Stimulated activated CD4-positive, alpha-beta T cell treated with anti-CD3 and anti-CD28 coated beads, Interleukin-1b, Interleukin-23, amount 100 ng/mL, for 1 hour (primary cell): ENCODE measurements at regions not wholly inside any gene's neighbourhood (a gene's known extent, or its start where the extent isn't known, plus 50 kb on each side); places are given as distances from the start of the nearest gene placed in this dataset.

Experiments used
- DNase-seq, 2 donors: peaks; one replicate each; pipeline ENCODE4 v3.0.0-alpha.2; 2020; ENCODE audit warnings: low read depth in 2 of 2

- no peak for DNase-seq
These were observed 103.3 kb upstream of the ZNF507 start for GRCh38 chr19:32241932-32242710.

GRCh38 chr19:32246006-32246405 lies 99.4 kb upstream of the ZNF507 start:
- DNase-seq, result no peak

DNA sequence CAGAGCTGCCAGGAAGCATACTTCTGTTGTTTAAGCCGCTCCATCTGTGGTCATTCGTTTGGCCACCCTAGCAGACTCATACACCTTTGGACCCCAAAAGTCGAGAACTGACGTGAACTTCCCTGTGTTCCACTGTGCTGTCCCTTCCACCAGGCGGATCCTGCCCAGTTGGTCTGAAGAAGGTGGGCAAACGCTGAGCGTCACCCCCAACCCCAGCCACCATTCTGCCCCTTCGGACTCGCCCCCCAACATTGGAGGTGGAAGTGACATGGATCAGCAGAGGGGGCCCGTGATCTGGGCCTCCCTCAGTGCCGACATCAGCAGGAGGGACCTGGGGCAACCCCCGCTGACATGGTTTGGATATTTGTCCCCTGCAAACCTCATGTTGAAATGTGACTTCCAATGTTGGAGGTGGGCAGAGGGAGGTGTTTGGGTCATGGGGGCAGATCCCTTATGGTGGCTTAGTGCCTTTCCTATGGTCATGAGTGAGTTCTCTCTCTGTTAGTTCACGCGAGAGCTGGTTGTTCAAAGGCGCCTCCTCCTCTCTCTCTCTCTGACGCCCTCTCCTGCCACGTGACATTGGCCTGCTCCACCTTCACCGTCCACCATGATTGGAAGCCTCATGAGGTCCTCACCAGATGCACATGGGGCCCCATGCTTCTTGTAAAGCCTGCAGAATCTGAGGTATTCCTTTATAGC lies 93.6 kb upstream of the ZNF507 start:
- no peak for DNase-seq

- no peak for DNase-seq
These were observed 93.1 kb upstream of the ZNF507 start for GRCh38 chr19:32252333-32252669.

DNA sequence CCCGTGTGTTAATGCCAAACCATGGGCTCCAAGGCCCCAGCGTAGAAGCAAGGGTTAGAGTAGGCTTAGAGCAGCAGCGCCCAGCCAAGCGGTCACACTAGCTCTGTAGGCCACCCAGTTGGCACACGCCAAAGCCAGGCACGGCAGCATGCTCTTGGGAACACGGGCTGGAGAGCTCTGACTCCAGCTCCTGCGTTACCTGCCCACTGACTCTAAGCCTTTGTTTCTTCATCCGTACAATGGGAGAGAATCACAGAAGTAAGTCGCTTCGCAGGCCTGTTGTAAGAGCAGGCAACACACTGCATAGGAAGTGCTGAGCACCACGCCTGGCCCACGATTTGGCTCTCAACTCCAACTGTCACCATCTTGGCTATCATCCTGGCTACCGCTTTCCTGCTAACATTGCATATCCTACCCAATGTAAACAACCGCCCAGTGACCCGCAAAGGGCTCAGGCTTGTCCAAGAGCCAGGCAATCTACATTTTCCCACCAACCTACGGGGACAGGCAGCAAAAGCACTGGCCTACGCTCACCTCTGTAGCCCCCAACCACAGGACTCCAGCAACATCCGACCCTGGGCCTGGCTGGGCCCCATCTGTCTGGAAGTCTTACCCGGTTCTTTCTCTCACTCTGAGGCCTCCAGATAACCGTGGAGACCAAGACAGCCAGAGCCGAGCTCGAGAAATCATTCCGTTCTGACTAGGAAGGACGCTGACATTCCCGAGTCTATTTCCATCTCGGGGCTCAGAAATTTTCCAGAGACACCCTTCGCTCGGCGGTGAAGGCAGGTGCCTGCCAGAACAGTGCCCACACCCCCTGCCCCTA lies 91.5 kb upstream of the ZNF507 start:
- no peak for DNase-seq

DNA sequence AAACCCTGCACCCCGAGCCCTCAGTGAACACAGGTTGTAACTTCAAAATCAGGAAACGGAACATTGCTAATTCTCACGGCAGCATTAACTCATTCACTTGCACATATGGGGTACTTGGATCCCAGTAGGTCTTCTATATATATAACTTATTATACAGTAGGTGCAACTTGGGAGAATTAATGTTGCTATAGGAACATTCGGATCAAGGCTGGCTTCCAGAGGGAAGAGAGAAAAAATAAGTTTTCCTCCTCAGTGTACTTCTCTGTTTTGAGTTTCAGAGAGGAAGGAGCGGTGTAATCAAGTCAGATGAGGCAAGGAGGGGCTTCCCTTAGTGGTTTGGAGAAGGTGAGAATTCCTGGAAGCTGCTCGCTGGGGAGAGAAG lies 90.9 kb upstream of the ZNF507 start:
- DNase-seq, result no peak

- no peak for DNase-seq
These were observed 89.7 kb upstream of the ZNF507 start for GRCh38 chr19:32255536-32256295.

- no peak for DNase-seq
These were observed 89.0 kb upstream of the ZNF507 start for GRCh38 chr19:32256341-32256975.

GRCh38 chr19:32257326-32258073 lies 87.9 kb upstream of the ZNF507 start:
- DNase-seq, result no peak

DNA sequence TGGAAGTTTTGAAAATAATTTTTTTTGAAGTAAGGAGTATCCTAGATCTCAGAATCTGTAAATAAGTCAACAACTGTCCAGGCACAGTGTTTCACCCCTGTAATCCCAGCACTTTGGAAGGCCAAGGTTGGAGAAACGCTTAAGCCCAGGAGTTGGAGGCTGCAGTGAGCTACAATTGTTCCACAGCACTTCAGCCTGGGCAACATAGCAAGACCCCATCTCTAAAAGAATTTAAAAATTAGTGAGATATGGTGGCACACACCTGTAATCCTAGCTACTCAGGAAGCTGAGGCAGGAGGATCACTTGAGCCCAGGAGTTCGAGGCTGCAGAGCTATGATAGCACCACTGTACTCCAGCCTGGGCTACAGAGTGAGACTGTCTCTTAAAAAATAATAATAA lies 87.2 kb upstream of the ZNF507 start:
- DNase-seq, result no peak

- DNase-seq, result no peak
These were observed 80.8 kb upstream of the ZNF507 start for GRCh38 chr19:32264568-32264967.

GRCh38 chr19:32265995-32266394 lies 79.4 kb upstream of the ZNF507 start:
- no peak for DNase-seq

DNA sequence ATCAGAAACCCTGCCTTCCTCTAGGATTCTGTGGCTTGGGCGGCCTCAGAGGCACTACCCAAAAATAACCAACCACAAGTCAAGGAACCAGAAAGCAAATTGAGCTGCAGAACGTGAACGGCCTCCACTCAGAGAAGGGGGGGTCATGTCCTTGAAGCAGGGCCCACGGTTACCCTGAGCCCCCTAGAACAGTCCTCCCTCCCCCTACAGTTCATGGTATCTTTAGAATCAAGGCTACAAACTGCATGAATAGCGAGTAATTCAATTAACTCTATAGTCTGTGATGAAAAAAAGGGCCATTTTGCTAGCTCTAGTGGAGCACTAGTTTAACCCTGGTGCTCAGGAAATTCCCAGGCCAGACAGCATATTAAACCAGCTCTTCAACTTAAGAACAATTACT lies 79.0 kb upstream of the ZNF507 start:
- DNase-seq, result no peak

GRCh38 chr19:32268381-32268780 lies 77.0 kb upstream of the ZNF507 start:
- no peak for DNase-seq

GRCh38 chr19:32269831-32270230 lies 75.6 kb upstream of the ZNF507 start:
- DNase-seq, result no peak

DNA sequence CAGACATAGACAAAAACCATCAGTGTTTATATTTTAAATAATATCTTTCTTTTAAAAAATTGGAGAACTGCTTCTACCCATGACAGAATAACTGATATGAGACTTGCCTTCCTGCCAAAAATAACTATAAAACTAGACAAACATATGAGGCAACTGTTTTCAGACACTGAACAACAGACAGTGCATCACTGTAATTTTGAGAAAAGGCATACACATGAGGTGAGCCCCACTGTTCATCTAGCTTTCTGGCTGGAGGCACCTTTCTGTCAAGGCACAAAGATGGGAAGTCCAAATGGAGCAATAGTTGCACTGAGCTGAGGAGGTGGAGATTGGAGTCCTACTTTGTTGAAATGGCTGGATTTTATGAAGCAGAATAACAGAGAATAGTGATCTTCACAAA lies 71.9 kb upstream of the ZNF507 start:
- no peak for DNase-seq

DNA sequence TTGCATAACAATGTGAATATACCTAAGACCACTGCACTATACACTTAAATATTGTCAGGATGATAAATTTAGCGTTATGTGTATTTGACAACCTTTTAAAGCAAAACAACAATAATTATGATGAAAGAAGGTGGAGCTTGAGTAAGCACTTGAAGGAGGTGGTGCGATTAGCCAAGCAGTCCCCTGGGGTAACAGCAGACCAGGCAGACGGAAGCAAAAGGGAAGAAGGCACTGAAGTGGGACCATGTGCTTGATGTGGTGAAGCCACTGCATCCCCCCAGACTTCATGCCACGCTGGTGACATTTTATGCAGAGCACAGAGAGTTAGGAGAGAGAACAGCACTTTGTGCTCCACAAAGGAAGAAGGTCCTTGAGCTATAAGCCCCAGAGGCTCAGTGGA lies 58.3 kb upstream of the ZNF507 start:
- DNase-seq, result no peak

DNA sequence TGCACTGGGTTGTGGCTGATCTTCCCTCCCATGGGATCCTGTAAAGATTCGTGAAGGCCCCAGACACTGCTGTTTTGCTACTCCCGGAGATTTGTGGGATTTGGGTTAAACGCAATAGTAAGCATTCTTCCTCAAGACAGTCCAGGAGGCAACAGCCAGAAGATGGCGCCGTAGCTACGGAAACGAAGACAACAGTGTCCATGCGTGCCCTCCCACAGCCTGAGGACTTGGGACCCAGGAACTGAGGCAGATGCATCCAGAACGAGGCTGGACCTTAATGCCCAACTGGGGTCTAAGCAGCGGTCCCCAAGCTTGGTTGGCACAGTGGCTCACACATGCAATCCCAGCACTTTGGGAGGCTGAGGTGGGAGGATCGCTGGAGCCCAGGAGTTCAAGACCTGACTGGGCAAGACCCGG lies 57.6 kb upstream of the ZNF507 start:
- DNase-seq, result no peak

GRCh38 chr19:32289566-32290210 lies 55.7 kb upstream of the ZNF507 start:
- DNase-seq, result no peak

- DNase-seq, result no peak
These were observed 53.5 kb upstream of the ZNF507 start for GRCh38 chr19:32291876-32292275.
